ENCODE measurements at regions not wholly inside any gene's neighbourhood (a gene's known extent, or its start where the extent isn't known, plus 50 kb on each side); places are given as distances from the start of the nearest gene placed in this dataset.

- no peak for TF ChIP-seq CTCF (conservative IDR thresholded peaks at IDR 0.05 in 1 of 2, IDR thresholded peaks at IDR 0.05 in 1 of 2; ENCODE audit: extremely low read depth in 1 of 2, insufficient read depth in 1 of 2, low read depth in 1 of 2, low read length in 2 of 2)
- no peak for TF ChIP-seq EZH2 (IDR thresholded peaks at IDR 0.05; ENCODE audit: borderline replicate concordance, low read length)
Measured at GRCh38 chr10:108469940-108470339, 1305.4 kb upstream of the SORCS1 start.
